ENCODE measurements at regions not wholly inside any gene's neighbourhood (a gene's known extent, or its start where the extent isn't known, plus 50 kb on each side); places are given as distances from the start of the nearest gene placed in this dataset.

GRCh38 chr17:63347475-63347874, 98.6 kb downstream of the CYB561 start:
- Histone ChIP-seq H3K27me3 (ENCODE audit: low read depth) (no peaks in the 10 kb centered on the region), H3K27ac (no peak overlapping the region), H3K4me1 (no peaks in the 10 kb centered on the region), H3K4me3 (no peak overlapping the region), H3K36me3 (peaks cover 20% of the 10 kb centered on the region), H3K9me3 (no peaks in the 10 kb centered on the region)
- TF ChIP-seq CTCF (IDR thresholded peaks at IDR 0.05), result no peak
- no peak for DNase-seq
- intact Hi-C loops (cut with DNase I), result no loop called here
- ATAC-seq, result no peak

- Histone ChIP-seq H3K9me3 (no peaks in the 10 kb centered on the region), H3K4me1 (no peaks in the 10 kb centered on the region), H3K27ac (no peak overlapping the region), H3K27me3 (ENCODE audit: low read depth) (no peaks in the 10 kb centered on the region), H3K4me3 (no peak overlapping the region), H3K36me3 (peaks cover 2% of the 10 kb centered on the region)
- no peak for DNase-seq
- intact Hi-C loops (cut with DNase I), result no loop called here
- ATAC-seq, result no peak
- TF ChIP-seq CTCF (IDR thresholded peaks at IDR 0.05), result no peak
Measured at GRCh38 chr17:63349478-63350000, 96.6 kb downstream of the CYB561 start.

GRCh38 chr17:63350364-63350763, 95.7 kb downstream of the CYB561 start:
- H3K27ac ChIP-seq, result no peak overlapping the region
- no peak for TF ChIP-seq CTCF (IDR thresholded peaks at IDR 0.05)
- no peak overlapping the region for H3K4me3 ChIP-seq
- intact Hi-C loops (cut with DNase I), result no loop called here
- H3K4me1 ChIP-seq, result no peaks in the 10 kb centered on the region
- no peaks in the 10 kb centered on the region for H3K27me3 ChIP-seq (ENCODE audit: low read depth)
- ATAC-seq (no peak), DNase-seq (no peak)
- H3K36me3 ChIP-seq, result peaks cover 4% of the 10 kb centered on the region
- H3K9me3 ChIP-seq, result no peaks in the 10 kb centered on the region

GRCh38 chr17:63354256-63354655, 91.8 kb downstream of the CYB561 start:
- Histone ChIP-seq H3K27ac (no peak overlapping the region), H3K4me3 (no peak overlapping the region), H3K9me3 (no peaks in the 10 kb centered on the region), H3K27me3 (ENCODE audit: low read depth) (no peaks in the 10 kb centered on the region), H3K4me1 (no peaks in the 10 kb centered on the region), H3K36me3 (peaks cover 15% of the 10 kb centered on the region)
- no peak for DNase-seq
- ATAC-seq, result no peak
- TF ChIP-seq CTCF (IDR thresholded peaks at IDR 0.05), result no peak
- intact Hi-C loops (cut with DNase I), result no loop called here

- Histone ChIP-seq H3K4me1 (no peaks in the 10 kb centered on the region), H3K27ac (no peak overlapping the region), H3K4me3 (no peak overlapping the region), H3K36me3 (peaks cover 15% of the 10 kb centered on the region), H3K9me3 (no peaks in the 10 kb centered on the region), H3K27me3 (ENCODE audit: low read depth) (no peaks in the 10 kb centered on the region)
- TF ChIP-seq CTCF (IDR thresholded peaks at IDR 0.05), result no peak
- no peak for ATAC-seq
- DNase-seq, result no peak
- intact Hi-C loops (cut with DNase I), result no loop called here
Measured at GRCh38 chr17:63356337-63356757, 89.8 kb downstream of the CYB561 start.
